ENCODE measurements at regions not wholly inside any gene's neighbourhood (a gene's known extent, or its start where the extent isn't known, plus 50 kb on each side); places are given as distances from the start of the nearest gene placed in this dataset.

GRCh38 chr9:82560036-82560435, 502.9 kb downstream of the RASEF start:
- TF ChIP-seq, protein P1, sequence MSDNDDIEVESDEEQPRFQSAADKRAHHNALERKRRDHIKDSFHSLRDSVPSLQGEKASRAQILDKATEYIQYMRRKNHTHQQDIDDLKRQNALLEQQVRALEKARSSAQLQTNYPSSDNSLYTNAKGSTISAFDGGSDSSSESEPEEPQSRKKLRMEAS (IDR thresholded peaks at IDR 0.05): no peak
- no peak for TF ChIP-seq USF1 (IDR thresholded peaks at IDR 0.05)
- no peak for TF ChIP-seq EGR1 (IDR thresholded peaks at IDR 0.05)
- TF ChIP-seq TCF12 (IDR thresholded peaks at IDR 0.05; ENCODE audit: low read depth): no peak
- TF ChIP-seq CEBPB (IDR thresholded peaks at IDR 0.05): no peak
- TF ChIP-seq, protein P2, sequence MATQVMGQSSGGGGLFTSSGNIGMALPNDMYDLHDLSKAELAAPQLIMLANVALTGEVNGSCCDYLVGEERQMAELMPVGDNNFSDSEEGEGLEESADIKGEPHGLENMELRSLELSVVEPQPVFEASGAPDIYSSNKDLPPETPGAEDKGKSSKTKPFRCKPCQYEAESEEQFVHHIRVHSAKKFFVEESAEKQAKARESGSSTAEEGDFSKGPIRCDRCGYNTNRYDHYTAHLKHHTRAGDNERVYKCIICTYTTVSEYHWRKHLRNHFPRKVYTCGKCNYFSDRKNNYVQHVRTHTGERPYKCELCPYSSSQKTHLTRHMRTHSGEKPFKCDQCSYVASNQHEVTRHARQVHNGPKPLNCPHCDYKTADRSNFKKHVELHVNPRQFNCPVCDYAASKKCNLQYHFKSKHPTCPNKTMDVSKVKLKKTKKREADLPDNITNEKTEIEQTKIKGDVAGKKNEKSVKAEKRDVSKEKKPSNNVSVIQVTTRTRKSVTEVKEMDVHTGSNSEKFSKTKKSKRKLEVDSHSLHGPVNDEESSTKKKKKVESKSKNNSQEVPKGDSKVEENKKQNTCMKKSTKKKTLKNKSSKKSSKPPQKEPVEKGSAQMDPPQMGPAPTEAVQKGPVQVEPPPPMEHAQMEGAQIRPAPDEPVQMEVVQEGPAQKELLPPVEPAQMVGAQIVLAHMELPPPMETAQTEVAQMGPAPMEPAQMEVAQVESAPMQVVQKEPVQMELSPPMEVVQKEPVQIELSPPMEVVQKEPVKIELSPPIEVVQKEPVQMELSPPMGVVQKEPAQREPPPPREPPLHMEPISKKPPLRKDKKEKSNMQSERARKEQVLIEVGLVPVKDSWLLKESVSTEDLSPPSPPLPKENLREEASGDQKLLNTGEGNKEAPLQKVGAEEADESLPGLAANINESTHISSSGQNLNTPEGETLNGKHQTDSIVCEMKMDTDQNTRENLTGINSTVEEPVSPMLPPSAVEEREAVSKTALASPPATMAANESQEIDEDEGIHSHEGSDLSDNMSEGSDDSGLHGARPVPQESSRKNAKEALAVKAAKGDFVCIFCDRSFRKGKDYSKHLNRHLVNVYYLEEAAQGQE (IDR thresholded peaks at IDR 0.05; ENCODE audit: low read depth): no peak
- no peak for TF ChIP-seq ZBTB7A (IDR thresholded peaks at IDR 0.05; ENCODE audit: low read depth)

Measured in Ishikawa (cell line).